ENCODE measurements at regions not wholly inside any gene's neighbourhood (a gene's known extent, or its start where the extent isn't known, plus 50 kb on each side); places are given as distances from the start of the nearest gene placed in this dataset.
"Not testable (repeated sequence)": the region's sequence is repeated elsewhere in the genome, so short reads cannot be mapped to it uniquely, and the experiment has no call there.

DNA sequence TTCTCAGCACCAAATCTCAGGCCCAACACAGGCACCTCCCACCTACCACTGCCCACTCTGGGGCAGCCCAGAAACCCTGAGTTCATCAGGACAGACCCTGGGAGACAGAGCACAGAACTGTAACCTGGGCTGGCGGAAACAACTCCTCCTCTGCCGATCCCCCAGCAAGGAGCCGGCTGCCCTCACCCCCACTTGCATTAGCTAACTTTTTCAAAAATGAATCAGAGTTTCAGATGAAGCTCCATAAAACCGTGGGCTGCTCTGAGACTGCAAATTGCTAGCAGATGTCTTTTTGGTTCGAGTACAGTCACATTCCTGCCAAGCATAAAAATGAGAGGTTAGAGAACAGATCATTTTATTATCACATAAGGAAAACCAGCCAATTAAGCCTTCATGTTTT lies 93.4 kb upstream of the PARD3 start:
- no peaks in the 10 kb centered on the region for H3K4me1 ChIP-seq (ENCODE audit: control insufficient read depth, insufficient read depth, low read length)

DNA sequence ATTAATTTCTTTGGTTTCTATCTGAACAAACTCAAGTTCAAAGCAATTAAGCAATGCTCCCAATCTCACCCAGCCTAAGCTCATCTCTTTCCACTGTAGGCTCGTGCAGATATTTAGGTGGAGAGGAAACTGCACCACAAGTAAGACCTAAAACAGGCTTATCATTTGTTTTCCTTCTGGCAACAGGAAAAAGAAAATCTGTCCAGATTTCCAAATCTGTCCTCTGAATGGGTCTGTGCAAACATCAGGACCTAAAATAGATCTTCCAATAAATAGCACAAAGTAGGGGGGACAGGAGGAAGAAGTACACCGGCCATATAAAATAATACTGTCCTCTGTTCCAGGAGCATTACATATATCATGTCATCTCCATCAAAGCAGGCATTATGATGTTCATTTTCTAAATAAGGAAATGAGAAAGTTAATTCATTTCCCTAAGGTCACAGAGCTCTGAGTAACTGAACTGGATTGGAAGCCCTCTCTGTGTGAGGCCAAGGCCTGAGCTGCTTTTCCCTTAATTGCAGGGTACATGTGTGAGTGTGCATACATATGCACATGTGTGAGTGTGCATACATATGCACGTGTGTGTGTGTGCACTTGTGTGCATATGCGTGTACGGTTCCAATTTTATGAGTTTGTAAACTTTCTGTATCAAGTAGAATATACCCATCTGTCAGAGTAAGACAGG lies 92.8 kb upstream of the PARD3 start:
- Histone ChIP-seq H3K4me1 (ENCODE audit: control insufficient read depth, insufficient read depth, low read length) (no peaks in the 10 kb centered on the region), H3K9ac (ENCODE audit: low read length in 2 of 2) (no peak overlapping the region), H3K4me3 (ENCODE audit: low read length in 2 of 2) (no peak overlapping the region), H3K36me3 (ENCODE audit: control insufficient read depth in 2 of 2, insufficient read depth in 2 of 2, low read length in 2 of 2) (no peaks in the 10 kb centered on the region), H3K27ac (ENCODE audit: low read length) (no peak overlapping the region), H3K27me3 (ENCODE audit: control insufficient read depth in 1 of 2, insufficient read depth in 2 of 2, low read length in 2 of 2) (no peaks in the 10 kb centered on the region), H3K9me3 (ENCODE audit: control insufficient read depth in 2 of 2, low read length in 2 of 2) (no peaks in the 10 kb centered on the region)

More for the DNA sequence above, 93.4 kb upstream of the PARD3 start:
- no peak overlapping the region for H3K27ac ChIP-seq (ENCODE audit: low read length)
- H3K27me3 ChIP-seq (ENCODE audit: control insufficient read depth in 1 of 2, insufficient read depth in 2 of 2, low read length in 2 of 2): no peaks in the 10 kb centered on the region
- no peaks in the 10 kb centered on the region for H3K36me3 ChIP-seq (ENCODE audit: control insufficient read depth in 2 of 2, insufficient read depth in 2 of 2, low read length in 2 of 2)
- no peaks in the 10 kb centered on the region for H3K9me3 ChIP-seq (ENCODE audit: control insufficient read depth in 2 of 2, low read length in 2 of 2)
- no peak overlapping the region for H3K9ac ChIP-seq (ENCODE audit: low read length in 2 of 2)
- no peak overlapping the region for H3K4me3 ChIP-seq (ENCODE audit: low read length in 2 of 2)

DNA sequence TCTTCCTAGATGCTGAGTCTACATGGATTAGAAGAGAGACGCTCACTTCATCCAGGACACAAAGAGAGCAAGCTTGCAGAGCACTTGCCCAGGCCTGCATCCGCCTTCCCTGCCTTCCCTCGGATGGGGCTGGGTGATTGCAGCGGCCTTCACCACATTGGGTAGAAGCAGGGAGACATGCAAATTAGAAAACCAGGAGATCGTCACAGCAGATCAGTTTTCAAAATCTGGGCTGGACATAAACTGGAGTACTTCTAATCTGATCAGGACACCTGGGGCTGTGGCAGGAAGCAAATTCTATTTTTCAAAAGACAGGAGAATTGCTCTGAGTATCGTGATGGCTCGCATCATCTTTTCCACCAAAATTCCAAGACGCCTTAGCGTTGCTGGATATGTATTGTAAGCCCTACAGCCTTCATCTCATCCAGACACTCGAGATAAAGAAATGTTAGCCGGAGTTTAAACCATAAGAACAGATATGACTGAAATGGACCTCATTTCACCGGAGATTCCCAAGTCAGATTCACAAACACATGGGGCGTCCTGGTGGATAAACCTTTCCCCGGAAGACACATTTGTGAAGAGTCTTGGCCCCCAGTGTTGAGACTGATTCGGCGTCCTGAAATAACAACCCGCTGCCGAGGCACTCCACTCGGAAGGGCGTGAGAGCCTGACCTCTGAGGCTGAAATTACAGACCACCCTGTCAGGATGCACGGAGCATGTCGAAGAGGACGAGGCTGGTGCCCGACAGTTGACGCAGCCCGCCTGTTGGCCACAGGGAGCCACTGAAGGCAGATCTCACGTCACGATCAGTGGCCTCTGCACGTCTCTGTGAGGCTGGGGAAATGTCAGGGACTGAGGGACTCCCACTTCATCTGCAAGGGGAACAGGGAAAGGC lies 91.2 kb upstream of the PARD3 start:
- Histone ChIP-seq H3K36me3 (ENCODE audit: control insufficient read depth in 2 of 2, insufficient read depth in 2 of 2, low read length in 2 of 2) (no peaks in the 10 kb centered on the region), H3K4me3 (ENCODE audit: low read length in 2 of 2) (no peak overlapping the region), H3K9me3 (ENCODE audit: control insufficient read depth in 2 of 2, low read length in 2 of 2) (no peaks in the 10 kb centered on the region), H3K9ac (ENCODE audit: low read length in 2 of 2) (no peak overlapping the region), H3K27me3 (ENCODE audit: control insufficient read depth in 1 of 2, insufficient read depth in 2 of 2, low read length in 2 of 2) (no peaks in the 10 kb centered on the region), H3K27ac (ENCODE audit: low read length) (no peak overlapping the region), H3K4me1 (ENCODE audit: control insufficient read depth, insufficient read depth, low read length) (no peaks in the 10 kb centered on the region)

- Histone ChIP-seq H3K4me3 (ENCODE audit: low read length in 2 of 2) (no peak overlapping the region), H3K9ac (ENCODE audit: low read length in 2 of 2) (no peak overlapping the region), H3K9me3 (ENCODE audit: control insufficient read depth in 2 of 2, low read length in 2 of 2) (no peaks in the 10 kb centered on the region), H3K27ac (ENCODE audit: low read length) (no peak overlapping the region), H3K36me3 (ENCODE audit: control insufficient read depth in 2 of 2, insufficient read depth in 2 of 2, low read length in 2 of 2) (no peaks in the 10 kb centered on the region), H3K27me3 (ENCODE audit: control insufficient read depth in 1 of 2, insufficient read depth in 2 of 2, low read length in 2 of 2) (no peaks in the 10 kb centered on the region), H3K4me1 (ENCODE audit: control insufficient read depth, insufficient read depth, low read length) (no peaks in the 10 kb centered on the region)
Measured at GRCh38 chr10:34905200-34905927, 90.3 kb upstream of the PARD3 start.

DNA sequence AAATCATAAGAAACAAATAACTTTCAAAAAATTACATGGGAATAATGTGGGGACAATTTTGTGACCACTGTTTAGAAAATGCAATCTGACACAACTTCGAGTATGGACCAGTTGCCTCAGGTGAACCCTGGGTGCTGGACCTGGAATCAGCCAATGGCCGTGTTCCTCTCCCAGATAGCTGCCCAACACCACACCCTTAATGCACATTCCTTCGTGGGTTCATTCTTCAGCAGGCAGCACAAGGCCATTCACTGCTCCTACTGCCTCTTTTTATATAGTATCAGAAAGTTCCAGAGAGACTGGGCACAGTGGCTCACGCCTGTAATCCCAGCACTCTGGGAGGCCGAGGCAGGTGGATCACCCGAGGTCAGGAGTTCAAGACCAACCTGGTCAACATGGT lies 89.1 kb upstream of the PARD3 start:
- Histone ChIP-seq H3K36me3 (ENCODE audit: control insufficient read depth in 2 of 2, insufficient read depth in 2 of 2, low read length in 2 of 2) (no peaks in the 10 kb centered on the region), H3K27me3 (ENCODE audit: control insufficient read depth in 1 of 2, insufficient read depth in 2 of 2, low read length in 2 of 2) (no peaks in the 10 kb centered on the region), H3K9me3 (ENCODE audit: control insufficient read depth in 2 of 2, low read length in 2 of 2) (no peaks in the 10 kb centered on the region), H3K4me1 (ENCODE audit: control insufficient read depth, insufficient read depth, low read length) (no peaks in the 10 kb centered on the region), H3K9ac (ENCODE audit: low read length in 2 of 2) (no peak overlapping the region), H3K4me3 (ENCODE audit: low read length in 2 of 2) (no peak overlapping the region), H3K27ac (ENCODE audit: low read length) (no peak overlapping the region)

GRCh38 chr10:34899161-34899560 lies 84.1 kb upstream of the PARD3 start:
- Histone ChIP-seq H3K4me1 (ENCODE audit: control insufficient read depth, insufficient read depth, low read length) (no peaks in the 10 kb centered on the region), H3K27me3 (ENCODE audit: control insufficient read depth in 1 of 2, insufficient read depth in 2 of 2, low read length in 2 of 2) (no peaks in the 10 kb centered on the region), H3K9ac (ENCODE audit: low read length in 2 of 2) (no peak overlapping the region), H3K27ac (ENCODE audit: low read length) (no peak overlapping the region), H3K4me3 (ENCODE audit: low read length in 2 of 2) (no peak overlapping the region), H3K36me3 (ENCODE audit: control insufficient read depth in 2 of 2, insufficient read depth in 2 of 2, low read length in 2 of 2) (no peaks in the 10 kb centered on the region), H3K9me3 (ENCODE audit: control insufficient read depth in 2 of 2, low read length in 2 of 2) (no peaks in the 10 kb centered on the region)

DNA sequence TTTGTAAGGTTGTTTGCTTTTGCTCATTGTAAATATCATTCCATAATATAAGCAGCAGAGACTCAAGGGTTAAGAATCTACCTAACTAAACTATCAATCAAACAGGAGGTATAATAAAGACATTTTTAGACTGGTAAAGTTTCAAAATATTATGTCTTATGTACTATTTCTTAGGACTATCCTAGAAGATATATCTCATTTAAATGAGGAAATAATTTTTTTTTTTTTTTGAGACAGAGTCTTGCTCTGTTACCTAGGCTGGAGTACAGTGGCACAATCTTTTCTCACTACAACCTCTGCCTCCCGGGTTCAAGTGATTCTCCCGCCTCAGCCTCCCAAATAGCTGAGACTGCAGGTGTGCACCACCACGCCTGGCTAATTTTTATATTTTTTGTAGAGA lies 80.9 kb upstream of the PARD3 start:
- no peaks in the 10 kb centered on the region for H3K36me3 ChIP-seq (ENCODE audit: control insufficient read depth in 2 of 2, insufficient read depth in 2 of 2, low read length in 2 of 2)
- no peaks in the 10 kb centered on the region for H3K4me1 ChIP-seq (ENCODE audit: control insufficient read depth, insufficient read depth, low read length)
- H3K27me3 ChIP-seq (ENCODE audit: control insufficient read depth in 1 of 2, insufficient read depth in 2 of 2, low read length in 2 of 2): no peaks in the 10 kb centered on the region
- no peak overlapping the region for H3K4me3 ChIP-seq (ENCODE audit: low read length in 2 of 2)
- H3K27ac ChIP-seq (ENCODE audit: low read length): no peak overlapping the region
- H3K9ac ChIP-seq (ENCODE audit: low read length in 2 of 2): no peak overlapping the region
- H3K9me3 ChIP-seq (ENCODE audit: control insufficient read depth in 2 of 2, low read length in 2 of 2): no peaks in the 10 kb centered on the region

DNA sequence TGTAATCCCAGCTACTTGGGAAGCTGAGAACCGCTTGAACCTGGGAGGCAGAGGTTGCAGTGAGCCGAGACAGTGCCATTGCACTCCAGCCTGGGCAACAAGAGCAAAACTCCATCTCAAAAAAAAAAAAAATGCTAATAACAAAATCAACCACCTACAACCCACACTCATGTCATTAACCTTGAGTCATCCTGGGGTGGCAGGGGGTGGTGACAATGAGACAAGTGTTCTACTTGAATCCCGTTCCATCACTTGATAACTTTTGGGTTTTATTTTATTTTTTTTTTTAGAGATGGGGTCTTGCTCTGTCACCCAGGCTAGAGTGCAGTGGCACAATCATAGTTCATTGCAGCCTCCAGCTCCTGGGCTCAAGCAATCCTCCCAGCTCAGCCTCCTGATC lies 80.0 kb upstream of the PARD3 start:
- H3K9me3 ChIP-seq (ENCODE audit: control insufficient read depth in 2 of 2, low read length in 2 of 2); H3K36me3 ChIP-seq (ENCODE audit: control insufficient read depth in 2 of 2, insufficient read depth in 2 of 2, low read length in 2 of 2); H3K27ac ChIP-seq (ENCODE audit: low read length); H3K9ac ChIP-seq (ENCODE audit: low read length in 2 of 2); H3K4me1 ChIP-seq (ENCODE audit: control insufficient read depth, insufficient read depth, low read length); H3K4me3 ChIP-seq (ENCODE audit: low read length in 2 of 2); H3K27me3 ChIP-seq (ENCODE audit: control insufficient read depth in 1 of 2, insufficient read depth in 2 of 2, low read length in 2 of 2): not testable (repeated sequence)

DNA sequence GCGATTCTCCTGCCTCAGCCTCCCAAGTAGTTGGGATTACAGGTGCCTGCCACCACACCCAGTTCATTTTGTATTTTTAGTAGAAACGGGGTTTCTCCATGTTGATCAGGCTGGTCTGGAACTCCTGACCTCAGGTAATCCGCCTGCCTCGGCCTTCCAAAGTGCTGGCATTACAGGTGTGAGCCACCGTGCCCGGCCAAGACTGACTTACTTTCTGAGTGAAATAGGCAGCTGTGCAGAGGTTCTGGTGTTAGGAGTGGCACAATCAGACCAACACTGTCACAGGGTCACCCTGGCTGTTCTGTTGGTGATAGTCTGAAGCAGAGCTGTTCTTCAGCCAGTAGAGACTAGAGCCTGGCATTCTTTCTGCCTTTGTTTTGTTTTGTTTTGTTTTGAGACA lies 77.4 kb upstream of the PARD3 start:
- H3K9me3 ChIP-seq (ENCODE audit: control insufficient read depth in 2 of 2, low read length in 2 of 2); H3K27me3 ChIP-seq (ENCODE audit: control insufficient read depth in 1 of 2, insufficient read depth in 2 of 2, low read length in 2 of 2); H3K36me3 ChIP-seq (ENCODE audit: control insufficient read depth in 2 of 2, insufficient read depth in 2 of 2, low read length in 2 of 2); H3K27ac ChIP-seq (ENCODE audit: low read length); H3K9ac ChIP-seq (ENCODE audit: low read length in 2 of 2); H3K4me1 ChIP-seq (ENCODE audit: control insufficient read depth, insufficient read depth, low read length); H3K4me3 ChIP-seq (ENCODE audit: low read length in 2 of 2): not testable (repeated sequence)

- no peaks in the 10 kb centered on the region for H3K27me3 ChIP-seq (ENCODE audit: control insufficient read depth in 1 of 2, insufficient read depth in 2 of 2, low read length in 2 of 2)
- no peak overlapping the region for H3K27ac ChIP-seq (ENCODE audit: low read length)
- no peaks in the 10 kb centered on the region for H3K4me1 ChIP-seq (ENCODE audit: control insufficient read depth, insufficient read depth, low read length)
- no peak overlapping the region for H3K9ac ChIP-seq (ENCODE audit: low read length in 2 of 2)
- no peak overlapping the region for H3K4me3 ChIP-seq (ENCODE audit: low read length in 2 of 2)
- no peaks in the 10 kb centered on the region for H3K36me3 ChIP-seq (ENCODE audit: control insufficient read depth in 2 of 2, insufficient read depth in 2 of 2, low read length in 2 of 2)
- H3K9me3 ChIP-seq (ENCODE audit: control insufficient read depth in 2 of 2, low read length in 2 of 2): no peaks in the 10 kb centered on the region
Measured at GRCh38 chr10:34890939-34891338, 75.8 kb upstream of the PARD3 start.

Data from stomach smooth muscle (tissue), 2 donors.